HG03575 (cell line): ENCODE measurements at regions not wholly inside any gene's neighbourhood (a gene's known extent, or its start where the extent isn't known, plus 50 kb on each side); places are given as distances from the start of the nearest gene placed in this dataset.
"Not testable (repeated sequence)": the region's sequence is repeated elsewhere in the genome, so short reads cannot be mapped to it uniquely, and the experiment has no call there.

Source experiments
- ATAC-seq: cut with Tn5 transposase; IDR thresholded peaks from one replicate; pipeline ENCODE4 v1.9.1; 2021; ENCODE audit not compliant: unreplicated experiment, insufficient number of reproducible peaks, low FRiP score; ENCODE audit errors: extremely low read depth

GRCh38 chr6:153368131-153368530 is 237.0 kb upstream of the RGS17 start:
- ATAC-seq: no peak

- ATAC-seq: no peak
These were observed 235.9 kb upstream of the RGS17 start for GRCh38 chr6:153367021-153367420.

- no peak for ATAC-seq
These were observed 226.3 kb upstream of the RGS17 start for GRCh38 chr6:153357391-153357790.

GRCh38 chr6:153340568-153340967 is 209.5 kb upstream of the RGS17 start:
- no peak for ATAC-seq

GRCh38 chr6:153334121-153334520 is 203.0 kb upstream of the RGS17 start:
- ATAC-seq: no peak

GRCh38 chr6:153331221-153331620 is 200.1 kb upstream of the RGS17 start:
- ATAC-seq: not testable (repeated sequence)

GRCh38 chr6:153328194-153328593 is 197.1 kb upstream of the RGS17 start:
- no peak for ATAC-seq

- no peak for ATAC-seq
These were observed 194.6 kb upstream of the RGS17 start for GRCh38 chr6:153325661-153326060.

- no peak for ATAC-seq
These were observed 181.6 kb upstream of the RGS17 start for GRCh38 chr6:153312634-153313033.

- no peak for ATAC-seq
These were observed 178.6 kb upstream of the RGS17 start for GRCh38 chr6:153309651-153310050.

GRCh38 chr6:153302133-153302532 is 171.1 kb upstream of the RGS17 start:
- ATAC-seq: no peak

- ATAC-seq: no peak
These were observed 170.5 kb upstream of the RGS17 start for GRCh38 chr6:153301602-153302001.

- not testable (repeated sequence) for ATAC-seq
These were observed 151.4 kb upstream of the RGS17 start for GRCh38 chr6:153282456-153282855.

GRCh38 chr6:153275997-153276396 is 144.9 kb upstream of the RGS17 start:
- ATAC-seq: no peak

GRCh38 chr6:153272201-153272980 is 141.3 kb upstream of the RGS17 start:
- ATAC-seq: no peak

- ATAC-seq: no peak
These were observed 132.4 kb upstream of the RGS17 start for GRCh38 chr6:153263489-153263888.

GRCh38 chr6:153251326-153251725 is 120.2 kb upstream of the RGS17 start:
- ATAC-seq: no peak

- no peak for ATAC-seq
These were observed 106.6 kb upstream of the RGS17 start for GRCh38 chr6:153237670-153238069.

- no peak for ATAC-seq
These were observed 100.1 kb upstream of the RGS17 start for GRCh38 chr6:153231048-153231646.

GRCh38 chr6:153218184-153218792 is 87.2 kb upstream of the RGS17 start:
- ATAC-seq: no peak
